Esophagus squamous epithelium (tissue), 5 donors: ENCODE measurements at regions not wholly inside any gene's neighbourhood (a gene's known extent, or its start where the extent isn't known, plus 50 kb on each side); places are given as distances from the start of the nearest gene placed in this dataset.

Experiments
- DNase-seq: peaks from one replicate; lab custom pipeline; 2025; lab: John Stamatoyannopoulos, UW
- H3K27ac ChIP-seq, 4 donors: fragments of 200-600 bp; sonication (generic); one replicate each; pipeline ENCODE4 v1.5.1; 2016 to 2019; ENCODE audit warnings: mild to moderate bottlenecking in 1 of 4
- H3K27me3 ChIP-seq, 4 donors: fragments of 200-600 bp; sonication (generic); 1 replicate in 3 of 4; 2 replicates in 1 of 4; pipeline versions ENCODE4 v1.5.1 to v1.6.0; 2017 to 2021; ENCODE audit warnings: antibody characterized with exemption in 1 of 4
- H3K36me3 ChIP-seq, 3 donors: fragments of 200-600 bp; sonication (generic); one replicate each; pipeline ENCODE4 v1.5.1; 2016 to 2019
- H3K4me1 ChIP-seq, 3 donors: fragments of 200-600 bp; sonication (generic); one replicate each; pipeline ENCODE4 v1.5.1; 2017 to 2019
- H3K4me3 ChIP-seq, 4 donors: fragments of 200-600 bp; sonication (generic); 1 replicate in 3 of 4; 2 replicates in 1 of 4; pipeline ENCODE4 v1.5.1; 2016 to 2019; ENCODE audit warnings: mild to moderate bottlenecking in 2 of 4, moderate library complexity in 1 of 4
- H3K9me3 ChIP-seq, 3 donors: fragments of 200-600 bp; sonication (generic); one replicate each; pipeline ENCODE4 v1.5.1; 2016 to 2019
- CTCF ChIP-seq, 6 experiments: fragments of 450-650 bp in 4 of 6; fragments of 200-600 bp in 2 of 6; sonication (generic) in 2 of 6; IDR thresholded peaks; one replicate each; pipeline ENCODE4 v1.5.1; 2016 to 2019; ENCODE audit warnings: antibody characterized with exemption in 6 of 6, mild to moderate bottlenecking in 4 of 6, moderate library complexity in 4 of 6
- POLR2A ChIP-seq, 4 donors: fragments of 450-650 bp; IDR thresholded peaks; one replicate each; pipeline ENCODE4 v1.6.1; 2017; ENCODE audit warnings: antibody characterized with exemption in 4 of 4, mild to moderate bottlenecking in 4 of 4, moderate library complexity in 3 of 4
- WGBS, 2 donors: methylation state at CpG; one replicate each; pipeline ENCODE4 v1.1.5; 2018; 5-methylcytosine and 5-hydroxymethylcytosine counted together
- intact Hi-C: fragments of 100-400 bp; cut with DNase I; formaldehyde crosslinking; loops from one replicate; pipeline ENCODE4 v1.15.0; 2022
- donor health status: DM: yes; HTN: yes; CAD: no.

- 71 to 80% methylated on average over 1 of the region's 1 CpG for WGBS, 2 donors
- Histone ChIP-seq H3K27ac (peak overlapping the region in 1 of 4 donors; percentile 11), H3K9me3 (no peaks in the 10 kb centered on the region), H3K4me1 (peaks cover 0 to 55% (median 0%) of the 10 kb centered on the region in 3 donors), H3K36me3 (no peaks in the 10 kb centered on the region), H3K27me3 (no peaks in the 10 kb centered on the region), H3K4me3 (no peak overlapping the region)
- intact Hi-C loops = no loop called here
- TF ChIP-seq CTCF (IDR thresholded peaks at IDR 0.05) (no peak), POLR2A (IDR thresholded peaks at IDR 0.05) (no peak)
- no peak for DNase-seq
Measured at GRCh38 chr5:148933903-148934432, 107.6 kb downstream of the ADRB2 start.

- no peak overlapping the region for H3K27ac ChIP-seq
- WGBS, 2 donors = 78 to 88% methylated on average over 2 of the region's 2 CpGs
- no peak overlapping the region for H3K4me3 ChIP-seq
- peaks cover 0 to 45% (median 0%) of the 10 kb centered on the region in 3 donors for H3K4me1 ChIP-seq
- no peaks in the 10 kb centered on the region for H3K27me3 ChIP-seq
- no peak for TF ChIP-seq POLR2A (IDR thresholded peaks at IDR 0.05)
- no peak for TF ChIP-seq CTCF (IDR thresholded peaks at IDR 0.05)
- DNase-seq = no peak
- intact Hi-C loops = no loop called here
- H3K36me3 ChIP-seq = no peaks in the 10 kb centered on the region
- H3K9me3 ChIP-seq = no peaks in the 10 kb centered on the region
Measured at GRCh38 chr5:148934895-148935400, 108.5 kb downstream of the ADRB2 start.

GRCh38 chr5:148937239-148937638, 110.8 kb downstream of the ADRB2 start:
- no peak overlapping the region for H3K4me3 ChIP-seq
- H3K27me3 ChIP-seq = no peaks in the 10 kb centered on the region
- no peak for DNase-seq
- H3K4me1 ChIP-seq = peaks cover 0 to 48% (median 0%) of the 10 kb centered on the region in 3 donors
- no peaks in the 10 kb centered on the region for H3K9me3 ChIP-seq
- no peaks in the 10 kb centered on the region for H3K36me3 ChIP-seq
- H3K27ac ChIP-seq = no peak overlapping the region
- TF ChIP-seq POLR2A (IDR thresholded peaks at IDR 0.05) (no peak), CTCF (IDR thresholded peaks at IDR 0.05) (no peak)
- WGBS, 2 donors = 47 to 71% methylated on average over 1 of the region's 1 CpG
- intact Hi-C loops = no loop called here

GRCh38 chr5:148937830-148938521, 111.6 kb downstream of the ADRB2 start:
- 86 to 99% methylated on average over 2 to 4 of the region's 4 CpGs for WGBS, 2 donors

More at GRCh38 chr5:148937830-148938521, 111.6 kb downstream of the ADRB2 start:
- Histone ChIP-seq H3K27me3 (no peaks in the 10 kb centered on the region), H3K4me1 (peaks cover 0 to 48% (median 0%) of the 10 kb centered on the region in 3 donors), H3K27ac (no peak overlapping the region), H3K4me3 (no peak overlapping the region), H3K36me3 (no peaks in the 10 kb centered on the region), H3K9me3 (no peaks in the 10 kb centered on the region)
- intact Hi-C loops = no loop called here
- no peak for DNase-seq
- no peak for TF ChIP-seq CTCF (IDR thresholded peaks at IDR 0.05)
- TF ChIP-seq POLR2A (IDR thresholded peaks at IDR 0.05) = no peak
